ENCODE measurements at regions not wholly inside any gene's neighbourhood (a gene's known extent, or its start where the extent isn't known, plus 50 kb on each side); places are given as distances from the start of the nearest gene placed in this dataset.

GRCh38 chr5:106759152-106759551 lies 911.6 kb downstream of the EFNA5 start:
- in situ Hi-C loops (cut with HindIII; ENCODE audit: low pct_ligation_motif_present, low sequenced_read_pairs) = no loop called here
- no peaks in the 10 kb centered on the region for H3K27me3 ChIP-seq (replicated peaks)

DNA sequence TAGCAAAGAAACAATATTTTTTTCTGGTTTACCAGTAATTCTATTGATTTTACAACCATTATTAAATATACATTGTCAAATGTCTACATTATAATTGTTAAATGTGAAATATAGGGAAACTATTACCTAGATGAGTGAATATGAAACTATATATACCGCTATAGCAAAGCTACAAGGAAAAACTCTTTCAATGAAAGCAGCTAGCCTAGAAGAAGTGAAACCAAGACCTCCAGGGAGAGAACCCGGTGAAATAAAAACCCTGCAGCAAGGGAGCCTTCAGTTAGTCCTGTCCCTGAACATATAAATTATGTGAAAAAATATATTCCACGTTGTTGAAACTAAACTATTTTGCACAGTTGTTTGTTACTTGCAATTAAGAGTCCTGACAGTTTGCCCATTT lies 913.1 kb downstream of the EFNA5 start:
- no peaks in the 10 kb centered on the region for H3K27me3 ChIP-seq (replicated peaks)
- no peak for TF ChIP-seq CTCF (IDR thresholded peaks at IDR 0.05; ENCODE audit: low read depth, low read length, missing control alignments)
- no peak overlapping the region for H3K4me3 ChIP-seq (ENCODE audit: low read depth, low read length)
- DNase-seq = no peak
- H3K36me3 ChIP-seq (replicated peaks) = no peaks in the 10 kb centered on the region
- in situ Hi-C loops (cut with HindIII; ENCODE audit: low pct_ligation_motif_present, low sequenced_read_pairs) = no loop called here
- H3K27ac ChIP-seq = no peak overlapping the region

More at GRCh38 chr5:106759152-106759551, 911.6 kb downstream of the EFNA5 start:
- DNase-seq = no peak
- TF ChIP-seq CTCF (IDR thresholded peaks at IDR 0.05; ENCODE audit: low read depth, low read length, missing control alignments) = no peak
- no peak overlapping the region for H3K27ac ChIP-seq
- H3K4me3 ChIP-seq (ENCODE audit: low read depth, low read length) = no peak overlapping the region
- no peaks in the 10 kb centered on the region for H3K36me3 ChIP-seq (replicated peaks)

DNA sequence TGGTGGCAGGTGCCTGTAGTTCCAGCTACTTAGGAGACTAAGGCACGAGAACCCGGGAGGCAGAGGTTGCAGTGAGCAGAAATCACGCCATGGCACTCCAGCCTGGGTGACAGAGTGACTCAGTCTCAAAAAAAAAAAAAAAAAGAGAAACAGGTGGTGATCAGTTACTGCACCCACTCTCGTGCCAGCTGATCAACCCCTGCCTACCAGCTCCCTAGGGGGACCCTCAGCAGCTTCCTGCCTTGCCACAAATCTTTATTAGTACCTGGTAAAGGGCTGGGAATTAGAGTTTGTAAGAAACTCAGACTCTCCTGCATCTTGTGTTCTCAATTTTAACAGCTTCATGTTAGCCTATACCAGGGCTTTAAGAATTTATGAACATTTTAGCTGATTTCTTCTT lies 914.9 kb downstream of the EFNA5 start:
- no peaks in the 10 kb centered on the region for H3K36me3 ChIP-seq (replicated peaks)
- H3K27me3 ChIP-seq (replicated peaks) = no peaks in the 10 kb centered on the region
- in situ Hi-C loops (cut with HindIII; ENCODE audit: low pct_ligation_motif_present, low sequenced_read_pairs) = no loop called here
- no peak overlapping the region for H3K27ac ChIP-seq
- H3K4me3 ChIP-seq (ENCODE audit: low read depth, low read length) = no peak overlapping the region
- no peak for TF ChIP-seq CTCF (IDR thresholded peaks at IDR 0.05; ENCODE audit: low read depth, low read length, missing control alignments)
- DNase-seq = no peak

GRCh38 chr5:106755066-106755465 lies 915.7 kb downstream of the EFNA5 start:
- Histone ChIP-seq H3K4me3 (ENCODE audit: low read depth, low read length) (no peak overlapping the region), H3K27ac (no peak overlapping the region), H3K36me3 (replicated peaks) (no peaks in the 10 kb centered on the region), H3K27me3 (replicated peaks) (no peaks in the 10 kb centered on the region)
- in situ Hi-C loops (cut with HindIII; ENCODE audit: low pct_ligation_motif_present, low sequenced_read_pairs) = no loop called here
- no peak for DNase-seq
- TF ChIP-seq CTCF (IDR thresholded peaks at IDR 0.05; ENCODE audit: low read depth, low read length, missing control alignments) = no peak

- in situ Hi-C loops (cut with HindIII; ENCODE audit: low pct_ligation_motif_present, low sequenced_read_pairs) = no loop called here
- Histone ChIP-seq H3K27ac (no peak overlapping the region), H3K4me3 (ENCODE audit: low read depth, low read length) (no peak overlapping the region), H3K27me3 (replicated peaks) (no peaks in the 10 kb centered on the region), H3K36me3 (replicated peaks) (no peaks in the 10 kb centered on the region)
- TF ChIP-seq CTCF (IDR thresholded peaks at IDR 0.05; ENCODE audit: low read depth, low read length, missing control alignments) = no peak
- no peak for DNase-seq
Observed at GRCh38 chr5:106749826-106750225, 920.9 kb downstream of the EFNA5 start.

GRCh38 chr5:106739127-106739526 lies 931.6 kb downstream of the EFNA5 start:
- H3K27ac ChIP-seq = no peak overlapping the region
- TF ChIP-seq CTCF (IDR thresholded peaks at IDR 0.05; ENCODE audit: low read depth, low read length, missing control alignments) = no peak
- no peaks in the 10 kb centered on the region for H3K36me3 ChIP-seq (replicated peaks)
- DNase-seq = no peak
- H3K27me3 ChIP-seq (replicated peaks) = no peaks in the 10 kb centered on the region
- in situ Hi-C loops (cut with HindIII; ENCODE audit: low pct_ligation_motif_present, low sequenced_read_pairs) = no loop called here
- no peak overlapping the region for H3K4me3 ChIP-seq (ENCODE audit: low read depth, low read length)
